ENCODE measurements at regions not wholly inside any gene's neighbourhood (a gene's known extent, or its start where the extent isn't known, plus 50 kb on each side); places are given as distances from the start of the nearest gene placed in this dataset.

DNA sequence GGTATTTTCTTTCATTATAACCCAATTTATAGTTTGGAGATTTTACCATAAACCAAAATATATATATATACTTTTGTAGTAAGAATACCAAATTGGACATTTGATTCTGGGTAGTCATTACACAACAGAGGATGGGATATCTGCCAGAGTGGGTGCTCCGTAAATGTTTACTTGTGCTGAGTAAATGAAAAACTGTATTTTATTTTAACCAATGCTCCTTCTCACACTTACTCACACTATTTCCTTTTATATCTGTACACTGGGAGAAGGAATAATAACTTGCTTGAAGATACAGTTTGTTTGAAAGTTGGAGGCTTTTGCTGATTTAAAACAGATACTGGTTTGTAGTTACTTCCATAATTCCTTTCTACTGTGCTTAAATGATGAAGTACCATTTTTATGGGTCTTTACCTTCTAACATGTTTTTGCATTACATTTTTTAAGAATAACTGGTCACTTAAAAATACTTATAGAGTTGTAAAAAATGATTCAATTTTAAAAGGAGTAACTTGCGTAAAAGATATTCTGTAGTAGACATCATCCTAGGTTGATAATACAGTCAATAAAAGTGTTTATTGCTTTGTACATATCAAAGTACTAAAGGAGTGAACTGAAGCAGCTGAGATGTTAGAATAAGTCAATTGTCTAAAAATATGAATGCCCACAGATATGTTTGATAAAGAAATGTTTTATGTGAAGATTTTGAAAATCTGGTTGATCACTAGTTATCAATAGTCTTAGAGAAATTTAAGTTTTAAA, 411.7 kb downstream of the UTRN start:
- H3K27ac ChIP-seq (ENCODE audit: low read depth in 1 of 2, low read length in 2 of 2): no peak overlapping the region
- peaks cover 11% of the 10 kb centered on the region for H3K36me3 ChIP-seq (ENCODE audit: insufficient read depth, low read length)
- Mint-ChIP-seq H3K27ac (no peak overlapping the region), H3K4me1 (ENCODE audit: low read depth) (peaks cover 42% of the 10 kb centered on the region), H3K36me3 (ENCODE audit: low read depth) (peaks cover 40% of the 10 kb centered on the region), H3K9me3 (no peaks in the 10 kb centered on the region), H3K4me3 (no peak overlapping the region), H3K27me3 (no peaks in the 10 kb centered on the region)
- intact Hi-C loops (cut with DNase I, micrococcal nuclease): no loop called here
- ATAC-seq (ENCODE audit: poor library complexity): no peak
- no peaks in the 10 kb centered on the region for H3K4me1 ChIP-seq (ENCODE audit: insufficient read depth, low read length)
- TF ChIP-seq, protein P1, sequence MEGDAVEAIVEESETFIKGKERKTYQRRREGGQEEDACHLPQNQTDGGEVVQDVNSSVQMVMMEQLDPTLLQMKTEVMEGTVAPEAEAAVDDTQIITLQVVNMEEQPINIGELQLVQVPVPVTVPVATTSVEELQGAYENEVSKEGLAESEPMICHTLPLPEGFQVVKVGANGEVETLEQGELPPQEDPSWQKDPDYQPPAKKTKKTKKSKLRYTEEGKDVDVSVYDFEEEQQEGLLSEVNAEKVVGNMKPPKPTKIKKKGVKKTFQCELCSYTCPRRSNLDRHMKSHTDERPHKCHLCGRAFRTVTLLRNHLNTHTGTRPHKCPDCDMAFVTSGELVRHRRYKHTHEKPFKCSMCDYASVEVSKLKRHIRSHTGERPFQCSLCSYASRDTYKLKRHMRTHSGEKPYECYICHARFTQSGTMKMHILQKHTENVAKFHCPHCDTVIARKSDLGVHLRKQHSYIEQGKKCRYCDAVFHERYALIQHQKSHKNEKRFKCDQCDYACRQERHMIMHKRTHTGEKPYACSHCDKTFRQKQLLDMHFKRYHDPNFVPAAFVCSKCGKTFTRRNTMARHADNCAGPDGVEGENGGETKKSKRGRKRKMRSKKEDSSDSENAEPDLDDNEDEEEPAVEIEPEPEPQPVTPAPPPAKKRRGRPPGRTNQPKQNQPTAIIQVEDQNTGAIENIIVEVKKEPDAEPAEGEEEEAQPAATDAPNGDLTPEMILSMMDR (IDR thresholded peaks at IDR 0.05): no peak
- no peak overlapping the region for H3K4me3 ChIP-seq (ENCODE audit: low read length)
- no peak for DNase-seq
- H3K27me3 ChIP-seq (ENCODE audit: control insufficient read depth in 1 of 2, insufficient read depth in 2 of 2, low read length in 2 of 2): no peaks in the 10 kb centered on the region
- H3K9me3 ChIP-seq (ENCODE audit: control insufficient read depth in 1 of 2, insufficient read depth in 1 of 2, low read length in 2 of 2): no peaks in the 10 kb centered on the region
- ChIA-PET POLR2A (no interaction called here), CTCF (no interaction called here)

DNA sequence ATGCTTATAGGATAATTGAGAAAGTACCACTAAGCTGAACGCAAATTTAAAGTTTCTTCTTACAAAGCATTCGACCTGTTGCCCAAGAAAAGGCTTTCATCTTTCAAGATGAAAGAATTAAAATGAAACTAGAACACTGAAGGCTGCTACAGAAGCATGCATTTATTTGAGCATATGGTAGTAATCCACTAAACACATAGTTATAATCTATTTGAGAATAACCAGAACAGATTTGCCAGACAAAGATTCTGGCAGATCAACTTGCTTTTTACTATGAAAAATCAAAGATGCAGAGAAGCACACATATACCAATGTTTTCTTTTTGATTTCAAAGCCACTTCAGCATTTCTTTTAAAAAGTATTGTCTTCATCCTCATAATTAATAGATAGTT, 412.2 kb downstream of the UTRN start:
- POLR2A ChIA-PET: no interaction called here
- no peak for ATAC-seq (ENCODE audit: poor library complexity)
- no peak overlapping the region for H3K4me3 Mint-ChIP-seq

DNA sequence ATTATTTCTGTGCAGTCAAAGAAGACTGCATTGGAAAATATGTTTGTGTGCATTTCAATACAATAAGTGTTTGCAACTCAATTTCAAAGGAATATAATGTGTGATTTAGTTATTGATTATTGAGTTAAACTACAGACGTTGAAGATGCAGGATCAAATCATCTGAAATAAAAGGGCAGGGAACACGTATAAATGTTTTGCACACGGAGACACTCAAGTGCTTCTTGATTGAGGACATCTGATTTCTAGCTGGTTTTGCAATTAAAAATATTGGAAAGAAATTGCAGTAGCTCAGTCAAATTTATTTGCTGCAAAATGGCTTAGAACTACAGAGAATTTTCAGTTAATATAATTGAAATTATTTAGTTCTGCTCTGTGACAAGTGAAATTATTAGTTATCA, 412.7 kb downstream of the UTRN start:
- ChIA-PET CTCF (no interaction called here), POLR2A (no interaction called here)
- intact Hi-C loops (cut with DNase I, micrococcal nuclease): no loop called here
- Mint-ChIP-seq H3K27ac (no peak overlapping the region), H3K9me3 (no peaks in the 10 kb centered on the region), H3K36me3 (ENCODE audit: low read depth) (peaks cover 30% of the 10 kb centered on the region), H3K4me3 (no peak overlapping the region), H3K4me1 (ENCODE audit: low read depth) (peaks cover 39% of the 10 kb centered on the region), H3K27me3 (no peaks in the 10 kb centered on the region)
- peaks cover 12% of the 10 kb centered on the region for H3K36me3 ChIP-seq (ENCODE audit: insufficient read depth, low read length)
- no peak for DNase-seq
- no peaks in the 10 kb centered on the region for H3K4me1 ChIP-seq (ENCODE audit: insufficient read depth, low read length)
- no peak for ATAC-seq (ENCODE audit: poor library complexity)
- no peaks in the 10 kb centered on the region for H3K9me3 ChIP-seq (ENCODE audit: control insufficient read depth in 1 of 2, insufficient read depth in 1 of 2, low read length in 2 of 2)
- H3K27me3 ChIP-seq (ENCODE audit: control insufficient read depth in 1 of 2, insufficient read depth in 2 of 2, low read length in 2 of 2): no peaks in the 10 kb centered on the region
- H3K27ac ChIP-seq (ENCODE audit: low read depth in 1 of 2, low read length in 2 of 2): no peak overlapping the region
- TF ChIP-seq, protein P1 (IDR thresholded peaks at IDR 0.05): no peak
- no peak overlapping the region for H3K4me3 ChIP-seq (ENCODE audit: low read length)

More for the DNA sequence above, 412.2 kb downstream of the UTRN start:
- H3K27me3 Mint-ChIP-seq: no peaks in the 10 kb centered on the region
- no peak overlapping the region for H3K27ac ChIP-seq (ENCODE audit: low read depth in 1 of 2, low read length in 2 of 2)
- no peaks in the 10 kb centered on the region for H3K9me3 Mint-ChIP-seq
- H3K27me3 ChIP-seq (ENCODE audit: control insufficient read depth in 1 of 2, insufficient read depth in 2 of 2, low read length in 2 of 2): no peaks in the 10 kb centered on the region
- H3K4me3 ChIP-seq (ENCODE audit: low read length): no peak overlapping the region
- CTCF ChIA-PET: no interaction called here
- intact Hi-C loops (cut with DNase I, micrococcal nuclease): no loop called here
- no peaks in the 10 kb centered on the region for H3K9me3 ChIP-seq (ENCODE audit: control insufficient read depth in 1 of 2, insufficient read depth in 1 of 2, low read length in 2 of 2)
- TF ChIP-seq, protein P1 (IDR thresholded peaks at IDR 0.05): no peak
- H3K4me1 Mint-ChIP-seq (ENCODE audit: low read depth): peaks cover 42% of the 10 kb centered on the region
- no peak overlapping the region for H3K27ac Mint-ChIP-seq
- no peaks in the 10 kb centered on the region for H3K4me1 ChIP-seq (ENCODE audit: insufficient read depth, low read length)
- no peak for DNase-seq
- H3K36me3 Mint-ChIP-seq (ENCODE audit: low read depth): peaks cover 34% of the 10 kb centered on the region
- H3K36me3 ChIP-seq (ENCODE audit: insufficient read depth, low read length): peaks cover 11% of the 10 kb centered on the region

Measured in CD4-positive, alpha-beta T cell (primary cell).